Liver (tissue), 8 donors: ENCODE measurements at regions not wholly inside any gene's neighbourhood (a gene's known extent, or its start where the extent isn't known, plus 50 kb on each side); places are given as distances from the start of the nearest gene placed in this dataset.
A peak's percentile ranks its signal among the peaks of the same experiment; 100 is the strongest.
"Not testable (repeated sequence)": the region's sequence is repeated elsewhere in the genome, so short reads cannot be mapped to it uniquely, and the experiment has no call there.

ENCODE experiments used
- DNase-seq: peaks from one replicate; pipeline ENCODE4 v3.0.0-alpha.2; 2017; ENCODE audit warnings: low spot score
- H3K27ac ChIP-seq, 2 donors: one replicate each; pipeline ENCODE4 v1.7.0; 2013; ENCODE audit warnings: inconsistent platforms in 2 of 2, low read length in 2 of 2, control low read depth in 1 of 2, low read depth in 1 of 2, mild to moderate bottlenecking in 1 of 2
- H3K27me3 ChIP-seq, 4 donors: one replicate each; pipeline versions ENCODE4 v1.6.1 to v1.7.0; 2013; ENCODE audit warnings: low read length in 3 of 4, inconsistent platforms in 1 of 4, mild to moderate bottlenecking in 1 of 4, moderate library complexity in 1 of 4; ENCODE audit not compliant: control insufficient read depth in 4 of 4, insufficient read depth in 4 of 4
- H3K36me3 ChIP-seq, 4 donors: one replicate each; pipeline versions ENCODE4 v1.6.1 to v1.7.0; 2013; ENCODE audit warnings: low read length in 3 of 4, mild to moderate bottlenecking in 3 of 4, low read depth in 1 of 4, moderate library complexity in 1 of 4; ENCODE audit not compliant: control insufficient read depth in 4 of 4, insufficient read depth in 3 of 4
- H3K4me1 ChIP-seq, 4 donors: one replicate each; pipeline versions ENCODE4 v1.6.1 to v1.7.0; 2013; ENCODE audit warnings: low read length in 3 of 4, mild to moderate bottlenecking in 3 of 4, moderate library complexity in 1 of 4; ENCODE audit not compliant: control insufficient read depth in 4 of 4, insufficient read depth in 4 of 4
- H3K4me3 ChIP-seq, 3 donors: one replicate each; pipeline versions ENCODE4 v1.6.1 to v1.7.0; 2013; ENCODE audit warnings: low read length in 3 of 3, control low read depth in 1 of 3, low read depth in 1 of 3, mild to moderate bottlenecking in 1 of 3
- H3K9ac ChIP-seq, 2 donors: one replicate each; pipeline ENCODE4 v1.7.0; 2013; ENCODE audit warnings: low read length in 2 of 2, mild to moderate bottlenecking in 2 of 2, moderate library complexity in 2 of 2, control low read depth in 1 of 2, low read depth in 1 of 2
- H3K9me3 ChIP-seq, 4 donors: one replicate each; pipeline versions ENCODE4 v1.6.1 to v1.7.0; 2013; ENCODE audit warnings: low read length in 3 of 4; ENCODE audit not compliant: control insufficient read depth in 4 of 4
- FOXA1 ChIP-seq: IDR thresholded peaks from 2 replicates; pipeline ENCODE4 v1.6.1; 2016; ENCODE audit warnings: antibody characterized with exemption
- FOXA2 ChIP-seq: IDR thresholded peaks from 2 replicates; pipeline ENCODE4 v1.6.1; 2016; ENCODE audit warnings: antibody characterized with exemption
- GABPA ChIP-seq, 2 donors: IDR thresholded peaks in 1 of 2; conservative IDR thresholded peaks in 1 of 2; 2 replicates each; pipeline ENCODE4 v1.6.1; 2016; ENCODE audit warnings: antibody characterized with exemption in 2 of 2, mild to moderate bottlenecking in 1 of 2, moderate library complexity in 1 of 2
- HNF4G ChIP-seq: IDR thresholded peaks from 2 replicates; pipeline ENCODE4 v1.6.1; 2016; ENCODE audit warnings: antibody characterized with exemption
- JUND ChIP-seq, 2 donors: IDR thresholded peaks; 2 replicates each; pipeline ENCODE4 v1.6.1; 2016; ENCODE audit warnings: antibody characterized with exemption in 2 of 2
- RAD21 ChIP-seq, 2 donors: IDR thresholded peaks; 2 replicates each; pipeline ENCODE4 v1.6.1; 2016; ENCODE audit warnings: antibody characterized with exemption in 2 of 2, mild to moderate bottlenecking in 2 of 2
- REST ChIP-seq: IDR thresholded peaks from 2 replicates; pipeline ENCODE4 v1.6.1; 2016; ENCODE audit warnings: antibody characterized with exemption, mild to moderate bottlenecking
- SP1 ChIP-seq: IDR thresholded peaks from 2 replicates; pipeline ENCODE4 v1.6.1; 2018; ENCODE audit warnings: antibody characterized with exemption, mild to moderate bottlenecking
- TAF1 ChIP-seq: conservative IDR thresholded peaks from 2 replicates; pipeline ENCODE4 v1.6.1; 2016; ENCODE audit warnings: antibody characterized with exemption, mild to moderate bottlenecking
- YY1 ChIP-seq: IDR thresholded peaks from 2 replicates; pipeline ENCODE4 v1.6.1; 2016; ENCODE audit warnings: antibody characterized with exemption, mild to moderate bottlenecking
- WGBS: extraction: QIAGEN DNeasy Blood & Tissue Kit; methylation state at CpG from one replicate; pipeline ENCODE4 v1.1.7; 2013; 5-methylcytosine and 5-hydroxymethylcytosine counted together
- TF ChIP-seq, protein P1 (sequence below): IDR thresholded peaks from 2 replicates; pipeline ENCODE4 v1.6.1; 2016; ENCODE audit warnings: antibody characterized with exemption
- TF ChIP-seq, protein P2 (sequence below): IDR thresholded peaks from 2 replicates; pipeline ENCODE4 v1.6.1; 2016; ENCODE audit warnings: antibody characterized with exemption
- TF ChIP-seq, protein P3 (sequence below): fragments of 150-350 bp; IDR thresholded peaks from 2 replicates; pipeline ENCODE4 v1.5.1; 2017; ENCODE audit warnings: improper control_type of control experiment, low read depth, low read length; ENCODE audit not compliant: missing input control
- donor health status: healthy.
- donor health status: healthy.
- donor health status: healthy.
- donor health status: healthy.
- donor health status: healthy.

DNA sequence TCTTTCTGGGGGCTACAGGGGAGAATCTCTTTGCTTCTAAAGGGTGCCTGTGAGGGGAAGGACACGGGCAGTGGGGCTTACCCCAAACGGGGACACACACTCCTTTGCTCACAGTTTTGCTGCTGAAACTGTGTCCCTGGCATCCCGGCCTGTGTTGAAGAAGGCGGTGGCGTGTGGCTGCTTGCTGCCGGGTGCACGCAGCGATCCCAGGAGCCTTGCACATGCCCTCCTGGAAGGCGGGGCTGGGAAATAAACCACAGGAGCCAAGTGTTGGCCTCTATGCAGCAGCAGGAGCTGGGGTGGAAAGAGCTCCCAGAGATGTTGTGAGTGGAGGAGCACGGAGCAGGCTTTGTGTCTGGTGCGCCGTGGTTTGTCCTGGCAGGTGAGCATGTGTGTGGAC, 131.0 kb upstream of the CIBAR2 start:
- Histone ChIP-seq H3K27ac (no peak overlapping the region), H3K9ac (no peak overlapping the region), H3K4me1 (peaks cover 0 to 4% (median under 1%) of the 10 kb centered on the region in 4 donors), H3K36me3 (no peaks in the 10 kb centered on the region), H3K4me3 (no peak overlapping the region), H3K9me3 (no peaks in the 10 kb centered on the region), H3K27me3 (no peaks in the 10 kb centered on the region)
- TF ChIP-seq JUND (IDR thresholded peaks at IDR 0.05) (no peak), FOXA1 (no peak), RAD21 (IDR thresholded peaks at IDR 0.05) (no peak), HNF4G (no peak), FOXA2 (no peak), YY1 (no peak), TAF1 (no peak), GABPA (IDR thresholded peaks at IDR 0.05 in 1 of 2, conservative IDR thresholded peaks at IDR 0.05 in 1 of 2) (no peak)
- TF ChIP-seq, protein P1, sequence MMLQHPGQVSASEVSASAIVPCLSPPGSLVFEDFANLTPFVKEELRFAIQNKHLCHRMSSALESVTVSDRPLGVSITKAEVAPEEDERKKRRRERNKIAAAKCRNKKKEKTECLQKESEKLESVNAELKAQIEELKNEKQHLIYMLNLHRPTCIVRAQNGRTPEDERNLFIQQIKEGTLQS: no peak
- WGBS: 91% methylated on average over 12 of the region's 12 CpGs
- no peak for DNase-seq

GRCh38 chr16:85244452-85244851, 132.2 kb upstream of the CIBAR2 start:
- DNase-seq, H3K4me3 ChIP-seq, H3K27ac ChIP-seq, H3K9me3 ChIP-seq, H3K36me3 ChIP-seq, H3K9ac ChIP-seq, H3K27me3 ChIP-seq: not testable (repeated sequence)
- peaks cover 0 to 10% (median 3%) of the 10 kb centered on the region in 4 donors for H3K4me1 ChIP-seq
- WGBS: 95% methylated on average over 8 of the region's 8 CpGs

DNA sequence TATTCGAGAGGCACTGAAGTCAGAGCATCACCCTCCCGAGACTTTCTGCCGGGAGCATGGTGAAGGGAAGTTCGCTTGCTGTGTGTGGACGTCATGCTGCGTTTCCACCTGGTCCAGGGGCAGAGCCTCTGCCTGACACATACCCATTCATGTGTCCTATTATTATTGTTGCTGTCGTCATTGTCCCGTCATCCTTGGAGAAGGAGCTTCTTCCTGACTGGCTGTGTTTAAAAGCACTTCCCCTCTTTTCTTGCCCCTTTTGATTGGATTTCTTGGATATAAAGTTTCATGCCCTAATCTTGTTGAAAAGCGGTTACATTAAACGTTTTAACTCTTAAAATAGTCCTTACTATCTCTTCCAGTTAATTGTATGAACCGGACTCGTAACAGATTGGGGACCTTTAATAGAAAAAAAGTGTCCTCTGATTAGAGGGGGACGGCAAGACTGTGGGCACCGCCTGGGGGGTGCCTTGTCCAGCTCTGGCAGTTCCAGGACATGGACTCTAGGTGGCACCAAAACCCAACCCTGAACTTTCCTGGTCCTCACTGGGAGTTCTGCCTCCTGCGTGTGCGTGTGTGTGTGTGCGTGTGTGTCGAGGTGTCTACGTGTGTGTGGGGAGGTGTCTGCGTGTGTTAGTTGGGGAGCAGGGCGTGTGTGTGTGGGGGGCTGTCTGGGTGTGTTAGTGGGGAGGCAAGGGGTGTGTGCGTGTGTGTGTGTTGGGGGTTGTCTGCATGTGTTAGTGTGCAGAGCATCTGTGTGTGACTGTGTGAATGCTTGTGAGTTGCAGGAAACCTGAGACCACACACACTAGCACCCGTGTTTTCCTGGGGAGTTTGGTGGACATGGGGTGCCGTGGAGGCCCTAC, 133.3 kb upstream of the CIBAR2 start:
- Histone ChIP-seq H3K9me3 (no peaks in the 10 kb centered on the region), H3K4me3 (no peak overlapping the region), H3K27me3 (no peaks in the 10 kb centered on the region), H3K36me3 (no peaks in the 10 kb centered on the region), H3K4me1 (peaks cover 0 to 13% (median 3%) of the 10 kb centered on the region in 4 donors), H3K9ac (no peak overlapping the region), H3K27ac (no peak overlapping the region)
- DNase-seq: peak; percentile 58
- no peak for TF ChIP-seq SP1
- no peak for TF ChIP-seq JUND (IDR thresholded peaks at IDR 0.05)
- TF ChIP-seq RAD21 (IDR thresholded peaks at IDR 0.05): peak; percentile 83 to 89
- TF ChIP-seq, protein P2, sequence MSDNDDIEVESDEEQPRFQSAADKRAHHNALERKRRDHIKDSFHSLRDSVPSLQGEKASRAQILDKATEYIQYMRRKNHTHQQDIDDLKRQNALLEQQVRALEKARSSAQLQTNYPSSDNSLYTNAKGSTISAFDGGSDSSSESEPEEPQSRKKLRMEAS: no peak
- TF ChIP-seq, protein P3, sequence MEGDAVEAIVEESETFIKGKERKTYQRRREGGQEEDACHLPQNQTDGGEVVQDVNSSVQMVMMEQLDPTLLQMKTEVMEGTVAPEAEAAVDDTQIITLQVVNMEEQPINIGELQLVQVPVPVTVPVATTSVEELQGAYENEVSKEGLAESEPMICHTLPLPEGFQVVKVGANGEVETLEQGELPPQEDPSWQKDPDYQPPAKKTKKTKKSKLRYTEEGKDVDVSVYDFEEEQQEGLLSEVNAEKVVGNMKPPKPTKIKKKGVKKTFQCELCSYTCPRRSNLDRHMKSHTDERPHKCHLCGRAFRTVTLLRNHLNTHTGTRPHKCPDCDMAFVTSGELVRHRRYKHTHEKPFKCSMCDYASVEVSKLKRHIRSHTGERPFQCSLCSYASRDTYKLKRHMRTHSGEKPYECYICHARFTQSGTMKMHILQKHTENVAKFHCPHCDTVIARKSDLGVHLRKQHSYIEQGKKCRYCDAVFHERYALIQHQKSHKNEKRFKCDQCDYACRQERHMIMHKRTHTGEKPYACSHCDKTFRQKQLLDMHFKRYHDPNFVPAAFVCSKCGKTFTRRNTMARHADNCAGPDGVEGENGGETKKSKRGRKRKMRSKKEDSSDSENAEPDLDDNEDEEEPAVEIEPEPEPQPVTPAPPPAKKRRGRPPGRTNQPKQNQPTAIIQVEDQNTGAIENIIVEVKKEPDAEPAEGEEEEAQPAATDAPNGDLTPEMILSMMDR: peak; percentile 83
- no peak for TF ChIP-seq REST
- WGBS: 26% methylated on average over 24 of the region's 24 CpGs
